GM19035 (cell line): ENCODE measurements at regions not wholly inside any gene's neighbourhood (a gene's known extent, or its start where the extent isn't known, plus 50 kb on each side); places are given as distances from the start of the nearest gene placed in this dataset.

Experiments used
- ATAC-seq: cut with Tn5 transposase; IDR thresholded peaks from one replicate; pipeline ENCODE4 v1.9.1; 2021; ENCODE audit not compliant: unreplicated experiment

DNA sequence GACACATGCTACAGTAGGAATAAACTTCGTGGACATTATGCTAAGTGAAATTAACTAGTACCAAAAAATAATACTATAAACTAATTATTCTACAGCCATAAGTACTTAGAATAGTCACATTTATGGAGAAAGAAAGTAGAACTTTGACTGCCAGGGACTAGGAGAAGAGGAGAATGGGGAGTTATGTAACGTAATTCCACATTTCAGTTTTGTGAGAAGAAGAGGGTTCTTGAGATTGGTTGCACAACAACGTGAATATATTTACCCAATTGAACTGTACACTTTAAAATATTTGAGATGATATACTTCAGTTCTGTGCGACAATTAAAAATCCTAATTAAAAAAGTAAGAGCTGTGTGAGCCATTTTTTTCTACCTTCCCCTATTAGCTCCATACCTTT, 1412.9 kb downstream of the PLA2G4A start:
- ATAC-seq = no peak

- ATAC-seq = no peak
Measured at GRCh38 chr1:188243456-188243855, 1414.7 kb downstream of the PLA2G4A start.

DNA sequence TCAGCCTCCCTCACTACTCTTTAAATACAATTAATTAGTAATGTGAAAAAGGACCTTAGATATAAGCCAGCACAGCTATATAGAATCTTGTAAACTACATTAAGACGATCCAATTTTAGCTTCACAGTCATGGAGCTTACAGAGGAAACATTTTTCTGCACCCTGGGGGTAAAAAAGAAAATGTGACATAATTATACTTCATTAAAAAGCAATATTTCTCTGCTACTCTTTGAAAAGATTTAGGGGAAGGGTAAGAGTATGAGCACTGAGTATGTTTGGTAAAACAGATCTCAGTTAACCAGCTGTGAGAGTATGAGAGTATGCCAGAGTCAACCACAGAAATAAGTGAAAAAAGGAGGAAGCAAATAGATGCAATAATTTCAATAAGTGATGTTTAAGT, 1415.9 kb downstream of the PLA2G4A start:
- no peak for ATAC-seq

DNA sequence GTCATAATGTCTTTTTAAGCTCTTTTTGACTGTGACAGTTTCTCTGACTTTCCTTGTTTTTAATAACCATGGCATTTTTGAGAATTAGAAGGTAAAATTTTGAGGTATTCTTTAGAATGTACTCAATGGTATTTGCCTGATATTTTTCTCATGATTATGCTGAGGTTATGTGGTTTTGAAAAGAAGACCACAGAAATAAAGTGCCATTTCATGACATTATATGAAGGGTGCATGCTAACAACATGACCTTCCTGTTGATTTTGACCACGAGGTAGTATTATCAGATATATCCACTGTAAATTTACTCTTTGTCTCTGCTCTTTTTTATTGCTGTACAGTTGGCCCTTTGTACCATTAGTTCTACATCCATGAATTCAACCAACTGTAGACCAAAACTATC, 1418.5 kb downstream of the PLA2G4A start:
- ATAC-seq = no peak

- ATAC-seq = no peak
Measured at GRCh38 chr1:188249811-188250210, 1421.1 kb downstream of the PLA2G4A start.

GRCh38 chr1:188251036-188251435, 1422.3 kb downstream of the PLA2G4A start:
- no peak for ATAC-seq

- ATAC-seq = no peak
Measured at GRCh38 chr1:188261849-188262248, 1433.1 kb downstream of the PLA2G4A start.

DNA sequence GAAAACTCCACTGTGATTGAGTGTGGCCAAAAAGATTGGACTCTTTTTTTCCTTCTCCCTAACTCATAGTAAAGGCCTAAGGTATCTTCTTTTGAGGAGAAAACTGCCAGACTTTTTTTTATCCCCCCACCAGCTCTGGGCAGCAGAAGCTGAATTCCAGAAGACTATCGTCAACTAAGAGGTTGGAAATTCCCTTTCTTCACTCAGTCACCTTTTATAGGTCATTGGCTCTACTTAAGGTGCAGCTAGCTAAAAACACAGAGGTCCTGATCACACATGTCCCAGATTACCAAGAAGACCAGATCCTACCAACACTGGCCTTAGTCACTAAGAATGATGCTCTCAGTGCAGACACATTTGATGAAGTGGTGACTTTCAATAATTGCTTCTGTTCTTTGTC, 1441.2 kb downstream of the PLA2G4A start:
- no peak for ATAC-seq

- ATAC-seq = no peak
Measured at GRCh38 chr1:188270497-188270896, 1441.7 kb downstream of the PLA2G4A start.

- ATAC-seq = no peak
Measured at GRCh38 chr1:188277771-188278170, 1449.0 kb downstream of the PLA2G4A start.

- no peak for ATAC-seq
Measured at GRCh38 chr1:188281921-188282320, 1453.2 kb downstream of the PLA2G4A start.

- ATAC-seq = no peak
Measured at GRCh38 chr1:188295157-188295556, 1466.4 kb downstream of the PLA2G4A start.

DNA sequence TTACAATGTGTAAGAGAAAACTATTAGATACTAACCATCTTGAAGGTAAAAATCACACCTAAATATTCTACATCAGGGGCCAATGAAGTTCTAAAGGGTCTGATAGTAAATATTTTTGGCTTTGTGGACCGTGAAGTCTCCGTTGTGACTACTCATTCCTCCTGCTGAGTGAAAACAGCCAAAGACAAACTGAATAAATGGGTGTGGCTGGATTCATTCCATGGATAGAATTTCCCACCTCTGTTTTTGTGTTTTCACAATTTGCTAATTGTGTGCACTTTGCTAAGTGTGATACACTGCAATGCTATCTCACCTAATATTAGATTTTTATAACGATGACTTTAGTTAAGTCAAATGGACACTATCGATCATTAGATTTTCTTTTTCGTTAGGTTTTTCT, 1474.0 kb downstream of the PLA2G4A start:
- ATAC-seq = no peak

- ATAC-seq = no peak
Measured at GRCh38 chr1:188314557-188315137, 1485.9 kb downstream of the PLA2G4A start.

DNA sequence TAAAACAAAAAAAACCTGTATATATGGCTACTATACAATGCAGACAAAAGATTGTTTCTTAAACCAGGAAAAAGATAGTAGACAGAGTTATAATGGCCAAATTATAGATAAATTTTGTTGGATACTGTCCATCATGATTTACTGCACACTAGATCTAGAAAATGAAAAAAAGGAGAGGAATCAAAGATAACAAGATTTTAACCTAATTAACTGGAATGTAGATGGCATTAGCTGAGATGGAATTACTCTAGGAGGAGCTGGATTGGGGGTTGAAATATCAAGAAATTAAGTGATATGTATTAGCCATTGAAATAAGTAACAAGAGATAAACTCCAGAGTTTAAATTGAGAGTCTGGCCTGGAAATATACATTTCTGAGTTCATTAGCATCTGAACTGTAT, 1489.1 kb downstream of the PLA2G4A start:
- no peak for ATAC-seq

DNA sequence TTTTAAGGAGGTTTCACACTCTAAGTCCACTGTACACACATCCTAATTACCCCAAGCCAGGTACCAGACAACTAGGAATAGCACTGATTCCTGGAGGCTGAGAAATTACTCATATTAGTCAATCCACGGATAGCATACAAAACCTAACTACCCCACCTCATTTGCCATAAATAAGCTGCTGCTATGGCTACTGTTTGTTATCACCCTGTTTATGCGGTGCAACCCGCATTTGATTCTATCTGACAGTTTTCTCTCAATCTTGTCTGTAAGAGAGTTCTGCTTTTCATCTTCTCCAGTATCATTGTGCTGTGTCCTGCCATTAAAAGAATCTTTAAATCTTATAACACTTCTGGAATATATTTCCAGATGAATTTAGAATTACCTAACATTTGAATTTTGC, 1496.5 kb downstream of the PLA2G4A start:
- ATAC-seq = no peak

GRCh38 chr1:188343914-188344313, 1515.2 kb downstream of the PLA2G4A start:
- ATAC-seq = no peak

GRCh38 chr1:188350104-188350503, 1521.4 kb downstream of the PLA2G4A start:
- ATAC-seq = no peak

DNA sequence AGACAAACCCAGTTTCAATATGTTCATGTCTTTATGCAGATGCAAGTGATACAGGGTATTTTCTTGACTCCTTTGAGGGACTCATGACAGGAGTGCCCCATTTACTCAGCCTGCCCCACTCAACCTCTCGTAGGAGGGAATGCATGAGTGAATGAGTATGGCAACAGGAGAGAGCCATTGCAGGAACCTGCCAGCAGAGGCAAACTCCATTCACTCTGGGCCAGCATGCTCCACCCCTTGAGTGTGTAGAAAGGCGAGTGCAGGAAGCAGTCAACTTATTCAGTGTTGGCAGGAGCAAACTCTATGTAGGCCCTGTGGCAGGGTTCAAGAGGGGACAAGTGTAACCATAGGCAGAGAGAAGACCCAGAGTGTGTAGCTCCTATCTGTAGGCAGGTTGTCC, 1526.3 kb downstream of the PLA2G4A start:
- ATAC-seq = no peak

- ATAC-seq = no peak
Measured at GRCh38 chr1:188355847-188356246, 1527.1 kb downstream of the PLA2G4A start.

GRCh38 chr1:188359315-188359714, 1530.6 kb downstream of the PLA2G4A start:
- ATAC-seq = no peak

DNA sequence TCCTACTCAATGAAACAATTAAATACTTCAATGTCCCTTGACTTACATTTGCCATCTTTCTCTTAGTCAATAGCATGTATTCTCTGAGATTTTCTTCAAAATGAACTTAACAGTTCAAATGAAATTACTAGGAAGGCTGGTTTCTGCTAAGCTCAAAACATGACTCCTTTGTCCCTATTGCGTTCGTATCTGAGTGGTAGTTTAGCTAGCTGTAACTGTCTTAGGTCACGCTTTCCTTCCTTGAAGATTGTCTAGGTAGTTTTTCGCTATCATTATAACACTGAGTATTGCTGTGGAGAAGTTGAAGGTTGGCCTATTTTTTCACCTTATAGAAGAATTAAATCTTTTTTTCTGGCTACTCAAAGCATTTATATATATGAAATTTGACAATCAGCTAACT, 1535.2 kb downstream of the PLA2G4A start:
- ATAC-seq = no peak

DNA sequence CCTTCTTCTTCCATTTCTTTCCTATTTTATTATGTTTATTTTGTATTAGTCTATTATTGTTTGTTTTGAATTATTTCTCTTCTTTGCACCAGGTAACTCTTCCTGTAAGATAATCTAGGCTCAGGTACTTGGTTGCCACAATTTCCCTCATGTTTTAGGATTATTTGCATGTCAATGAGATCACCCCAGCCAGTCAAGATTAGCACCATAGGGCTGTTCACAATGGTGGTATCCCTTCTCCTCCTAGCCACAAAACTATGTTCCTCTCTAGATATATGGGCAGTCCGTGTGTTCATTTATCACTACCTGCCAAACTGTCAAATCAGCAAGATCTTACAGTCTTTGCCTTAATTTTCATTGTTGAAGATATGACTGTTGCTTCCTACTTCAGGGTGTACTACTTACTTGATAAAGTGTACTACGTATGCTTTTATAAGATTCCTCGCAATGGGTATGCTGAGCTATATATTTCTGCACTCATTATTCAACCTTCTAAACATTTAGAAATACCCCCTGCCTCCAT, 1536.2 kb downstream of the PLA2G4A start:
- ATAC-seq = no peak
